ENCODE measurements at regions not wholly inside any gene's neighbourhood (a gene's known extent, or its start where the extent isn't known, plus 50 kb on each side); places are given as distances from the start of the nearest gene placed in this dataset.
"Not testable (repeated sequence)": the region's sequence is repeated elsewhere in the genome, so short reads cannot be mapped to it uniquely, and the experiment has no call there.

DNA sequence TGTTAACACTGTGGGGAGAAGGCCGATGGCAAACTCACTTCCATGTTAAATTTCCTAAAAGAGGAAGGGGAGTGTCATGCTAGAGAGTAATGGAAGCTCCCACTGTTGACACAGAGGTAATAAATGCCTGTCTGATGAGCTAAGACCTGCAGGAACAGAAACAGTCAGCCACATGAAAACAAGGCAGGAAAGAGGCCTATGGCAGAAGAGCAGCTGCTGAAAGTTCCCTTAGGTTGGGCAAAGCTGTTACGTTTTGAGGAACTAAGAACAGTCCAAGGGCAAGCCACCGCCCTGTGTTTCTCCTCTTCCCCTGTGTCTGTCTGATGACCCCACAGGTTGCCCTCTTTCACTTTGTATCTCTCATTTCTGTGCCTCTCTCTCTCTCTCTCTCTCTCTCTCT, 422.6 kb downstream of the TMEM121 start:
- not testable (repeated sequence) for DNase-seq

DNA sequence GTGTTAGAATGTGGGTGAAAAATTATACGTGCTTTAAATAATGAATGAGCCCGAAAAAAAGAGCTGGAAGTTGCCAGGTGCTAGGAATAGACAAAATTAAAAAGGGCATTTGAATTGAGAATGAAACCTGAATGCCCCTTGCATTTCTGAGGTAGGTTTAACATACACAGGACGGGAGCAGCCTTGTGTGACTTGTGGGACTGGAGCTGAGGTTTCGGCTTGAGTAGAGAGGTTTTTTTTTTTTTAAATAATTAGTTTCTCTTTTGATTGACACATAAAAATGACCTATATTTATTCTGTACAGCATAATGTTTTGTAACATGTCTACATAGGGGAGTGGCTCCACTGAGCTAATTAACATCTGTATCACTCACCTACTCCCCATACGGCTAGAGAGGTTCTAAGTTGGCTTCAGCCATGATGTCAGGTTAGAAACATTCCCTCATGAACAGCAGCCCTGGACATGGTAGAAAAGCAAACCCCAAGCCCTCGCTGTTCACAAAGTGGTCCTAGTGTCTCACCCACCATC, 424.0 kb downstream of the TMEM121 start:
- not testable (repeated sequence) for DNase-seq

DNA sequence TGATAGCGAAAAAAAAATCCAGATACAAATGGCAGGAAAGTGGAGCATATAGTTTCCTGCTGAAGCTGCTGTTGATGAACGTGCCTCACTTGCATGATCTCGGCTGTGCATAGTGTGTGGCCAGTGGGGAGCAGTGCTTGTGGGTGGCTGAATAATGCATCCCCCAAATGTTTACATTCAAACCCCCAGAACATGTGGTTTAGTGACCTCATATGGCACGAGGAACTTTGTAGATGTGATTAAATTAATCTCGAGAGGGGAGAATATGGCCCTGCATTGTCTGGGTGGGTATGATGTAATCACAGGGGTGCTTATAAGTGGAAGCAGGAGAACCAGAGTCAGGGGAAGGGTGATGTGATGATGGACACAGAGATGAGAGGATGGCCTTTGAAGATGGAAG, 425.0 kb downstream of the TMEM121 start:
- no peak for DNase-seq

DNA sequence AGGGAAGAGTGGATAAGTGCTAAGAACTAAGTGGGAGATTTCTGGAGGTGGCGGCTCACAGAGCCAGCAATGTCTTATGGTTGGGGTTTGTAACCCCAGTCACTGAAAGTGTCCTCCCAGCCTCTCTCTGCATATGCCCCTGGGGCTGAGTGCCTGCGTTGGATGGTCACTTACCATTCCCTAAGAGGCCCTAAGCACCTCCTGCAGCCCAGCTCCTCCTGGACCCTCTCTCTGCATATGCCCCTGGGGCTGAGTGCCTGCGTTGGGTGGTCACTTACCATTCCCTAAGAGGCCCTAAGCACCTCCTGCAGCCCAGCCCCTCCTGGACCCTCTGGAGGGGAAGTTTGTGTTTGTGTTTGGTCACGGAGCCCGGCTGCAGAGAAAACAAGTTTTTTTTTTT, 425.8 kb downstream of the TMEM121 start:
- DNase-seq, result no peak

DNA sequence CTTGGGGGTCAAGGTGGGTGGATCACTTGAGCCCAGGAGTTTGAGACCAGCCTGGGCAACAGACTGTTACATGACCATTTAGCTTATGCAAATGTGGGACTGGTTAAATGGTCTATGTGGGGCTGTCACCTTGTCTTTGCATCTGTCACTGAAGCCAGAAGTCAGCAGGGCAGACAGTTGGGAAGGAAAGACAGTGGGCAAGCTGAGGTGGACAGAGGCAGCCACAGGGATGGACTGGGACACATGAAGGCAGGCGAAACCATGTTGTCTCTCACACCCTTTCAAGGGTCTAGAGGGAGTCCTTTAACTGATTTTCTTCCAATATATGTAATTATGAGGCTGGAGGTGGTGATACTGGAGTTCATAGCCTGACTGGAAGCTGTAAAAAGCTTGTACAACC, 426.4 kb downstream of the TMEM121 start:
- DNase-seq, result no peak

DNA sequence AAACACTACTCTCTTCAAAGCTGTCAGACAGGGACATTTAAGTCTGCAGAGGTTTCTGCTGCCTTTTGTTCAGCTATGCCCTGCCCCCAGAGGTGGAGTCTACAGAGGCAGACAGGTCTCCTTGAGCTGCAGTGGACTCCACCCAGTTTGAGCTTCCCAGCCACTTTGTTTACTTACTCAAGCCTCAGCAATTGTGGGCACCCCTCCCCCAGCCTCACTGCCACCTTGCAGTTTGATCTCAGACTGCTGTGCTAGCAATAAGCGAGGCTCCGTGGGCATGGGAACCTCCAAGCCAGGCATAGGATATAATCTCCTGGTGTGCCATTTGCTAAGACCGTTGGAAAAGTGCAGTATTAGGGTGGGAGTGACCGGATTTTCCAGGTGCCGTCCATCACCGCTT, 435.2 kb downstream of the TMEM121 start:
- DNase-seq, result not testable (repeated sequence)

DNA sequence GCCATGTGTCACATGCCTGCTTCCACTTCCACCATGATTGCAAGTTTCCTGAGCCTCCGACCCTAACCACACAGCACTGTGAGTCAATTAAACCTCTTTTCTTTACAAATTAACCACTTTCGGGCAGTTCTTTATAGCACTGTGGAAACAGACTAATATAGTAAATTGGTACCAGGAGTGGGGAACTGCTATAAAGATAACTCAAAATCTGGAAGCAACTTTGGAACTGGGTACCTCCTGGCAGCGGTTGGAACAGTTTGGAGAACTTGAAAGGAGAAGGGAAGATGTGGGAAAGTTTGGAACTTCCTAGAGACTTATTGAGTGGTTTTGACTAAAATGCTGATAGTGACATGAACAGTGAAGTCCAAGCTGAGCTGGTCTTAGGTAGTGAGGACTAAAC, 436.1 kb downstream of the TMEM121 start:
- no peak for DNase-seq

DNA sequence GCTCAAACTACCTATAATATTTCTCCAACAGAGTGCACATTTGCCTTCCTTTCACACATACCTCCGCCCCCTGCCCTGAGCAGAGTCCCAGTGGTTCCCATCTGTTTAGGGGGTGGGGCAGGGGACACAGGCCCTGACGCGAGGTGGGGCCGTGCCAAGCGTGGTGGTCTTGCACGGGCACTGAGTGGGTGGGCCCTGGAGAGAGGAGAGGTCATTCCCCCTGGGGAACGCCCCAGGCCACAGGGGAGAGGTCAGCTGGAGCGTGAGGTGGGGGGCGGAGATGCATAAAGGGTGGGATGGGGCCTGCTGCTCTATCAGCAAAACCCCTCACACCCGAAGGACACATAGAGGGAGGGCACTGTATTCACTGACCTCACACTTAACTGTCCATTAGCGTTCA, 441.9 kb downstream of the TMEM121 start:
- DNase-seq, result no peak

DNA sequence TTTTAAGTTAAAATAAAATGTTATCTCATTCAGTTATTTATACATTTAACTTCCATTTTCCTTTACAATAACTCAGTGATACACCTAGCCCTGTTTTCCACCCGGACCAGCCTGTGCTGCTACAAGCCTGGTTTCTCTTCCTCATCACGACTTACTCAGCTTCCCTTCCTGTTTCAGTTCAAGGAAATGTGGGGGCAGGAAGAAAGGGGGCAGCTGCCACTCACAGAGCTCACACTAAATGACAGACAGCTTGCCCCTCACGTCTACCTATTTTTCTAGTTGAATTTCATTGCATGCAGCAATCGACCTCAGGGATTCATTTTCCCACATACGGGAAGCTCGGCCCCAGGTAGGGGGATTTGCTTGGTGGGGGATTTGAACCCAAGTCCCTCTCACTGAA, 442.6 kb downstream of the TMEM121 start:
- DNase-seq, result not testable (repeated sequence)

DNA sequence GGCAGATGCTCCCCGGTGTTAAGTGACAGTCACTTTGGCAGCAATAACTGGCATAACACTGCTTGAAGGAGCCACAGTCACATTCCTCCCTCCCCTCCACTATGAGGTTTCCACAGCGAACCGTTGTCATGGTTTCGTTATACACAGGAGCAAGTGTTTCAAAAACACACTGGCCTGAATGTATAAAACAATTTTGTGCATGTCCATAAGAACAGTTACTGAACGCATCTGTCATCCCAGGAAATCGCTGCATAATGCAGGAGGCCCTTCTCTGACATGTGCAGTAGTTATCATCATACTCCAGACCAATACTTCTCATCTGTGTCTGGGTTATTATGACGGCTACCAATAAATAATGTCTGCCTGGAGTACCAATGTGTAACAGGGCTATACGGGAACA, 444.4 kb downstream of the TMEM121 start:
- DNase-seq, result not testable (repeated sequence)

DNA sequence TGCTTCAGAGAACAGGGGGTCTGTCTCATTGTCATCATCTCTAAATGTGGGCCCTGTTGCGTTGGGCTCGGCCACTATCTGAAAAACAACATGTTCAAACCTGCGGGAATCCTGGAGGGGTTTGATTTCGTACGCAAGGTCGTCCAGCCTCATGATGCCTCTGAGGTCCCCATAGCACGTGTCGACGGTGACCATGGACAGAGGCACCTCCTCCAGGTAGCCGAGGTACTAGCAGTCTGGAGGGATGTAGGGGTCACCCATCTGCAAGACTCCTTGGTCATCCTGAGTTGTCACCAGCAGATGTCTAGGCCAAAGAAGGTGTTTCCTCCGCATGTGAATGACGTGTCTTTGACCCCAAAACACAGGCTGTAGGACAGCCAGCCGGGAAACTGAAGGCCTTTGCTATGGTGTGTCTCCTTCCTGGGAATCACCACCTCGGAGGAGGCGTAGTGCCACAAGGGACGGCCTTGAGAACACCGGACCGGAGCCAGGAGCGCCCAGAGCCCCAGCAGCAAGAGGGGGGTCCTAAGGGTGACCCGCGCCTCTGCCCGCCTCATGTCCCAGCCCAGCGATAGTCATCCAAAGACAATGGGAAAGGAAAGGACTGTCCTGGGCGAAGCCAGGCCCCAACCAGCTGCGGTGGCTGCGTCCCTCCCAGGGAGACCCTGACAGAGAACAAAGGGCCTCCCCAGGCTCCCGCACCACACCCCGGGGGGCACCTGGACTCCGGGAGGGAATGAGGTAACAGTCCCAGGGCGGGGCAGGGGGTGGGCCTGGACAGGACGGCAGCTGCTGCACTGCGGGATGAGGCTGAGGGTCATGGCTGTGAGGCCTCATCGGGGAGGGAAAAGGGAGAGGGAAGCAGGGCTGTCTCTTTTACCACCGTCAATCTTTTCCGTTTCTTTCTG, 445.5 kb downstream of the TMEM121 start:
- no peak for DNase-seq

DNA sequence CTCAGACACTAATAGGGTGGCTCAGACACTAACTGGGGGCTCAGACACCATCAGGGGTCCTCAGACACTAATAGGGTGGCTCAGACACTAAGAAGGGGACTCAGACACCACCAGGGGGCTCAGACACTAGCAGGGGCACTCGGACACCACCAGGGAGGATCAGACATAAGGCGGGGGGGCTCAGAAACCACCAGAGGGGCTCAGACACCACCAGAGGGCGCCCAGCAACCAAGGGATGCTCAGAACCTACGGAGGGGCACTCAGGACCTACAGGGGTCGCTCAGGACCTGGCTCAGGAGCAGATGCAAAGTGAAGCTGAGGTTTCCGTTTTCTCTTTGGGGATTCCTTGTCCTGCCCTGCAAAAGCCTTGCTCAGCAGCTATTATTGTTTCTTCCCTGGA, 448.5 kb downstream of the TMEM121 start:
- DNase-seq, result peak; percentile 49

DNA sequence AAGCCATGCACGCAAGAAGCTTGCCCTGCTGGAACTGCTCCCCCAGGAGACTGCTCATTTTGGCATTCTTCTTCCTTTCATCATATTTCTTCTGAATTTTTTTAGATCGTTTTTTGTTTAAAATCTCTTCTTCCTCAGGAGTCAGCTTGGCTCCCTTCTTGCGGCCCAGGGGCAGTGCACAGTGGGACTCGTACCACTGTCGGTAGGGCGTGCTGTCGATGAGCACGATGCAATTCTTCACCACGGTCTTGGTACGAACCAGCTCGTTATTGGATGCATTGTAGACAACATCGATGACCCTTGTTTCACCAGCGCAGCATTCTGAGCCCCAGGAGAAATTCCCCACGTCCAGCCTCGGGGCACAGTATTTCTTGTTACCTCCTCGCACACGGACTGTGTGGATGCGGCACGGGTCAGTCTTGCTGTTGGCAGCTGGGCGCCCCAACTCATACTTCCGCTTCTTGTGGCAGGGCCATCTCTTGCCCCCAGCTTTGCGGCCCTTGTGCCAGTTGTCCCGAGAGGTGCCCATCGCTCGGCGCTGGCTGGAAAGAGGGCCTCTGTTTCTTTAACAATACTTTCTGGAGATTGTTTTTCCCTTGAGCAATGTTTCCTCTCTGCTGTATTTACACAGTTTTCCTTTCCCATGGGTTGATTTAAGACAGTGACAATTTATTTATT, 452.4 kb downstream of the TMEM121 start:
- no peak for DNase-seq

DNA sequence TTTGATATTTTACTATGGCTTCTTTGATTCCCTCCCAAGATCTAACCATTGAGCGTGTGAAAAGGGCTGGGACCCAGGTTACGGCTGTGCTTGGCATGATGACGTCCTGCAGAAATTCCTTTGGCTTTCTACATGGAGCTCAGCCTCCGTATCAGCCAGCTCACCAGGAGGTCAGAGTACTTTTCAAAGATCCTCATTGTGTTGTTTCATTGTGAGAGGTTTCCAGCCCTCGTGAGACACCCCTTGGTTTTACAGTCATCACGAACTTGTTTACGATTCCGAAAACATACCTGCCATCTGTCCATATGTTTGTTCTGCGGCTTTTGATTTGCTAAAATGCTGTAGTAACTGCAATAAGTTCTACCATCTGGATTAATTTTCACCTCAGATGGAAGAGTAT, 453.1 kb downstream of the TMEM121 start:
- DNase-seq, result peak; percentile 80

DNA sequence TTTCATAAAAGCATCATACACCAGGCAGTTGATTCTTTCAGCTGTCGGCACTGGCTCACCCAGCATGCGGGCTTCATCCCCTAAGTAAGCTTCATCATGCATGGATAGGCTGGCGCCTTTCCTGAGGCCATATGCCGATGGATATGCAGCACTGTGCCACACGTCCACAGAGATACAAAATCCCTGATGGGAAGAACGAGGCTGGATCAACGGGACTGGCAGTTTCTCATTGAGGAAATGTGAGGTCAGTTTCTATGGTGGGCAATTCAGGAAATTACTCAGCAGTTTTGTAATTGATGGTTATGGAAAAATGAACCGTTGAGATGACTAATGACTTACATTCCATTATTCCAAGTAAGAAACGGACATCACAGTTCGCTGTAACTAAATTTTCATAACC, 453.8 kb downstream of the TMEM121 start:
- peak; percentile 83 for DNase-seq

DNA sequence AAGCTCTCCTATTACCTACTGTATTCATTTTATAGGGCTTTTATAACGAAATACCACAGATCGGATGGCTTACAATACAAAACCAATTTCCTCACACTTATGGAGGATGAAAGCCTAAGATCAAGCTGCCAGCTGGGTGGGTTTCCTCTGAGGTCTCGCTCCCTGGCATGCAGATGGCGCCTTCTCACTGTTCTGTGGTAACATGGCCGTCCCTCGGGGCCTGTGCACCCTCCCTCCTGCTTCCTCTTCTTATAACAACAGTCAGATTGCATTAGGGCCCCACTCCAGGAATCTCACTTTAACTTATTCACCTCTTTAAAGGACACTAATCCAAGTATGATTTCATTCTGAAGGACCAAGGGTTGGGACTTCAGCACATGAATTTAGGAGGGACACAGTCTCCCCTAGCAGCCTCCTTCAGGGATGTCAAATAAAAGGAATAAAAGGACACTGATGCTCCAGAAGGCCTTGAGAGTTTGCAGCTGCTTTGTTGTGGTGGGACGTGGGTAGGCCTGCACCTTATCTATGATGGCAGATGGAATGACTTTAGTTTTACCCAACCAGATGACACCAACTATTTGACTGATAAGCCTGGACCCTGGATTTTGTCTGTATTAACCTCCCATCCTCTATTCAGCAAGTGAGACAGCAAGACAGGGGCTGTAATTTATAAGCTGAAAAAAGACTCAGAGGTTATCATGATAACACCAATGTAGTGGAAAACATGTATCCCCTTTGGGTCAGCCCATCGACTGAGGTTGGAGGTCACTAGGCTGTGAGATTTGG, 455.3 kb downstream of the TMEM121 start:
- DNase-seq, result not testable (repeated sequence)

DNA sequence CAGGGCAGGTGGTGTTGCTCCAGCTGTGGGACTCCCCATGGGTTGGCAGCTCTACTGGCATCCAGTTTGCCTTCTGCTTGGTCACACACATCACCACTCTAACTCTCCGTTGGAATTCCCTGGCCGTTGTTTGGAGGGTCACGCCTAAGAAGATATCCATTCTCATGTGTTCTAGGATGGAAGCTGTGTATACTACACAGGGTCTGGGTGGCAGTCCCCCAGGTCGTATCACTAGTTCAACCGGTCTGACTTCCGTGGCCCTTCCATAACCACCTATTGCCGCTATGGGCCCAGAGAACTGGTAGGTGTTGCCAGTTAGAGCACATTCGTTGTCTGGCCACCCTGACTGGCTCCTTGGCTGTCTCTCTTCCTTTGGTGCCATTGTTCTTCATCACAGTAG, 456.3 kb downstream of the TMEM121 start:
- DNase-seq, result no peak

DNA sequence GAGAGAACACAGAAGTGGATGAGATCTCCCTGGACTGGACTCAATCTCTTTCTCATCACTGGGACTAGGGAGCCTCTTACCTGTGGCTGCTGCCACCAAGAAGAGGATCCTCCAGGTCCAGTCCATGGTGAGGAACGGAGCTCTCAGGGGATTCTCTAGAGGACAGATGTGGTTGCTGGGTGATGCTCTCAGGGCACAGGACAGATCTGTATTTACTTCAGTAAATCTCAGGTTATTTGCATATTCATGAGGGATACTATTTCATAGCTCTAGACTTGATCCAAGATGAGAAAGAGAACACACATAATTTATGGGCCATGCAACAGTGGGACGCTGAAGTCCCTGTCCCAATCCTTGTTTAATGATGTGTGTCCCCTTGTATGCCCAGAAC, 460.5 kb downstream of the TMEM121 start:
- DNase-seq, result no peak

DNA sequence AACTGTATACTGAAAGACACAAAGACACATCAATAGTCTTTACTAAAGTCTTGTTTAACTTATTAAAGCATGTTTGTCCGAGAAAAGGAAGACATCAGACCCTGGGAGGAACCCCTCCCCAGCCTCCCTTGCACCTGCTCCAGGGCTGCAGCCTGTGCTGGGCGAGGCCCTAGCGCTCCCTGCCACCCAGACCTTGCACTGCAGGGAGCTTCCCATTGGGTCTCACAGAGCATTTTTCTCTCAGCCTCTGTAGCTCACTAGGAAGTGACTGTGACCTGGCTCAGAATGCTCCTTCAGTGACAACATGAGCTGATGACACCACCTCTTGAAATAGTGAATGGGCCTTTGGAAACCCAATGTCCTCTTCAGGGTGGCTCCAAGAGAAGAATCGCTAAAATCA, 461.2 kb downstream of the TMEM121 start:
- DNase-seq, result no peak

DNA sequence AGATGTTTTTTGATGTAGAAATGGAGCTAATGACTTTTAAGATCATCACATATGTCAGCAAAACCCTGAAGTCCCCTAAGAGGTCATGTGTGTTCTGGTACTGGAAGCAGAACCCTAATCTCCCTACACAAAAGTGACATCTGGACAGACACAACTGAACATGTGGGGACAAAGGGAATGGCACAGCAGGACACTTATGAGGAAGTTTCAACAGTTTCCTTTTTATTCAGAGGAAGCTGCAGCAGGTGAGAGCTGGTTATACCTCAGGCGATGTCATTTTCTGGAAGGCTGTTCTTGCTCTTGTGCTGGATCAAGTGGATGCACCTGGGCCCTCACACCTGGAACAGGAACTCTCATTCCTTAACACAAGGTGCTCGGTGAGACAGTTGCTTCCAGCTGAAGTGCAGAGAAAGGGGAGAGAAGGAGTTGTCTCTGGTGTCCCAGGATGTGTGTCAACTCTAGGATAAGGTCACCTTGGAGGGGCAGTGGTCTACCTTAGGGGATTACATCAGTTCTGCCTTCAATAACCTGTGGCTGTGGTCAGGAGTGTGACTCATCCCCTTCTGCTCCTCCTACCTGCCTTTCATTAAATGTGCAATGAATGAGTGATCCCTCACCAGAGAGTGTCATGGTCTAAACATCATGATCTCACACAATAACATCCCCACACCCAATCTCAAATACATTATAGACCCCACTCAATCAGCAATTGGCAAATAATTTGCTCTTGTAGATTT, 463.4 kb downstream of the TMEM121 start:
- peak; percentile 8 for DNase-seq

DNA sequence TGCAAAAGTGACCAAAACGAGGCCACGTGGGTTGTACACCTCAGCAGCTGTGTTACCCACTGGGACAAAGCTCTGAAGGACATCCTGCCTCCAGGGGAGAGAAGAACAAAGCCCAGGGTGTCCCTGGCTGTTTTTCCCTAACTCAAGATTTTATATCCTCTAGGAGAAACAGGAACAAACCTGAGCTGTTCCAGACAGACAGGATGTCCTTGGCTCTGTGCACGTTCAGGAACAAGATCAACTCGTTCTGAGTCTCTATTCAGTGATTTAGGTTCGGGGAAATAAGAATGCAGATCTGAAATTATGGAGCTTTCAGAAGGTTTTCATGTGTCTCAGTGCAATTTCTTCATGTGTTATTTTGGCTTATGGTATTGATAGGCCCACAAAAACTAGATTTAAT, 465.3 kb downstream of the TMEM121 start:
- not testable (repeated sequence) for DNase-seq

DNA sequence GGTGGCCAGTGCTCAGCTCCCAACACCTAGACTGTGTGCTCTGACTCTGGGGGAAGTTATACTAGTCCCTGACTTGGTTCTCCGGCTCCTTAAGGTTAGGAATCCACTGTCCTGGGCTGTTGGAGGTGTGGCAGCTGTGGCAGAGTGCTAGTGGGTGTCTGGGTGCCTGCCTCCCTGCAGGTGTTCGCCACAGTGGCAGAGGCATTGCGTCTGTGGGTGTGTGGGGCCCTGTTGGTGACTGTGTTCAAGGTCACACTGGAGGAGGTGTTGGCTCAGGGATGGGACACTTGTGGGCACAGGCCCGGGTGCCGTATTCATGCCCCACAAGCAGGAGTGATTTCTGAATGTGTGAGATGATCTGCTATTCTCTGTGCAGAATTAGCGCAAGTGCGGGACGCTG, 467.4 kb downstream of the TMEM121 start:
- no peak for DNase-seq
